MM.1S (cell line): ENCODE measurements at regions not wholly inside any gene's neighbourhood (a gene's known extent, or its start where the extent isn't known, plus 50 kb on each side); places are given as distances from the start of the nearest gene placed in this dataset.

ENCODE experiments used
- DNase-seq: peaks from one replicate; pipeline ENCODE4 v3.0.0-alpha.2; 2015
- H2AFZ ChIP-seq: fragments of 300-600 bp; sonication (generic); 2 replicates; pipeline ENCODE4 v1.6.0; 2016; ENCODE audit warnings: antibody characterized with exemption, low read length
- H3F3A ChIP-seq: fragments of 300-600 bp; sonication (generic); 2 replicates; pipeline ENCODE4 v1.6.1; 2016; ENCODE audit warnings: mild to moderate bottlenecking, antibody characterized with exemption, low read length, moderate library complexity, mixed read lengths; ENCODE audit not compliant: insufficient read depth
- H3K27ac ChIP-seq: fragments of 300-600 bp; sonication (generic); 2 replicates; pipeline ENCODE4 v1.5.1; 2016; ENCODE audit warnings: mild to moderate bottlenecking, low read length
- H3K27me3 ChIP-seq: fragments of 300-600 bp; sonication (generic); replicated peaks from 2 replicates; pipeline ENCODE4 v1.6.0; 2016; ENCODE audit warnings: low read length; ENCODE audit not compliant: insufficient read depth
- H3K36me3 ChIP-seq: fragments of 300-600 bp; sonication (generic); replicated peaks from 2 replicates; pipeline ENCODE4 v1.6.1; 2016; ENCODE audit warnings: mild to moderate bottlenecking, low read length, mixed read lengths; ENCODE audit not compliant: insufficient read depth
- H3K4me1 ChIP-seq: fragments of 300-600 bp; sonication (generic); 2 replicates; pipeline ENCODE4 v1.6.1; 2016; ENCODE audit warnings: low read length, mixed read lengths
- H3K4me2 ChIP-seq: fragments of 300-600 bp; sonication (generic); 2 replicates; pipeline ENCODE4 v1.6.0; 2016; ENCODE audit warnings: low read depth, low read length
- H3K4me3 ChIP-seq: fragments of 300-600 bp; sonication (generic); 2 replicates; pipeline ENCODE4 v1.5.1; 2016; ENCODE audit warnings: low read length, mixed read lengths
- H3K79me2 ChIP-seq: fragments of 300-600 bp; sonication (generic); 2 replicates; pipeline ENCODE4 v1.6.1; 2016; ENCODE audit warnings: mixed run types, low read length, mixed read lengths
- H3K9ac ChIP-seq: fragments of 300-600 bp; sonication (generic); 2 replicates; pipeline ENCODE4 v1.6.1; 2016; ENCODE audit warnings: low read length, mixed read lengths
- H3K9me2 ChIP-seq: fragments of 300-600 bp; sonication (generic); replicated peaks from 2 replicates; pipeline ENCODE4 v1.6.1; 2016; ENCODE audit warnings: mild to moderate bottlenecking, low read length, mixed read lengths; ENCODE audit not compliant: insufficient read depth
- H3K9me3 ChIP-seq: fragments of 300-600 bp; sonication (generic); replicated peaks from 2 replicates; pipeline ENCODE4 v1.6.1; 2016; ENCODE audit warnings: mild to moderate bottlenecking, low read length, mixed read lengths; ENCODE audit not compliant: insufficient read depth
- H4K20me1 ChIP-seq: fragments of 300-600 bp; sonication (generic); 2 replicates; pipeline ENCODE4 v1.6.1; 2016; ENCODE audit warnings: mild to moderate bottlenecking, low read length, moderate library complexity, mixed read lengths; ENCODE audit not compliant: insufficient read depth
- CTCF ChIP-seq: fragments of 300-600 bp; sonication (generic); IDR thresholded peaks from 2 replicates; pipeline ENCODE4 v1.5.1; 2016; ENCODE audit warnings: antibody characterized with exemption, low read length, mixed read lengths
- EZH2 ChIP-seq: fragments of 300-600 bp; sonication (generic); optimal IDR thresholded peaks from 2 replicates; pipeline ENCODE3; 2017; ENCODE audit warnings: low read depth, mild to moderate bottlenecking, antibody characterized with exemption, low read length, mixed read lengths
- EZH2phosphoT487 ChIP-seq: fragments of 300-600 bp; sonication (generic); IDR thresholded peaks from 2 replicates; pipeline ENCODE4 v1.6.1; 2018; ENCODE audit warnings: antibody characterized with exemption, low read length

- Histone ChIP-seq H3K79me2 (no peaks in the 10 kb centered on the region), H3K27ac (no peak overlapping the region), H3K36me3 (no peaks in the 10 kb centered on the region), H4K20me1 (no peaks in the 10 kb centered on the region), H3K4me1 (no peaks in the 10 kb centered on the region), H2AFZ (no peak overlapping the region), H3K4me3 (no peak overlapping the region), H3K4me2 (no peak overlapping the region), H3K9ac (no peak overlapping the region), H3K27me3 (no peaks in the 10 kb centered on the region), H3F3A (no peaks in the 10 kb centered on the region), H3K9me3 (no peaks in the 10 kb centered on the region), H3K9me2 (no peaks in the 10 kb centered on the region)
- TF ChIP-seq CTCF (no peak), EZH2 (no peak), EZH2phosphoT487 (no peak)
- no peak for DNase-seq
Observed at GRCh38 chr20:40294175-40294574, 394.9 kb downstream of the MAFB start.

- Histone ChIP-seq H3K9me3 (no peaks in the 10 kb centered on the region), H3K27me3 (no peaks in the 10 kb centered on the region), H4K20me1 (no peaks in the 10 kb centered on the region), H3K27ac (no peak overlapping the region), H3K4me2 (no peak overlapping the region), H3K4me1 (no peaks in the 10 kb centered on the region), H3K9me2 (no peaks in the 10 kb centered on the region), H3K9ac (no peak overlapping the region), H3K79me2 (no peaks in the 10 kb centered on the region), H2AFZ (no peak overlapping the region), H3K36me3 (no peaks in the 10 kb centered on the region), H3F3A (no peaks in the 10 kb centered on the region), H3K4me3 (no peak overlapping the region)
- DNase-seq, result no peak
- TF ChIP-seq CTCF (no peak), EZH2phosphoT487 (no peak)
Observed at GRCh38 chr20:40293740-40294139, 395.3 kb downstream of the MAFB start.

- H4K20me1 ChIP-seq, result no peaks in the 10 kb centered on the region
- H3K9ac ChIP-seq, result no peak overlapping the region
- H3K4me1 ChIP-seq, result no peaks in the 10 kb centered on the region
- no peak overlapping the region for H3K4me2 ChIP-seq
- no peak overlapping the region for H2AFZ ChIP-seq
- no peaks in the 10 kb centered on the region for H3F3A ChIP-seq
- no peaks in the 10 kb centered on the region for H3K36me3 ChIP-seq
- H3K27ac ChIP-seq, result no peak overlapping the region
- no peaks in the 10 kb centered on the region for H3K9me2 ChIP-seq
- H3K79me2 ChIP-seq, result no peaks in the 10 kb centered on the region
- no peaks in the 10 kb centered on the region for H3K27me3 ChIP-seq
- no peak for DNase-seq
- TF ChIP-seq EZH2phosphoT487 (no peak), CTCF (no peak), EZH2 (no peak)
- no peaks in the 10 kb centered on the region for H3K9me3 ChIP-seq
- H3K4me3 ChIP-seq, result no peak overlapping the region
Observed at GRCh38 chr20:40291493-40292135, 397.4 kb downstream of the MAFB start.
